Loucy (cell line): ENCODE measurements at regions not wholly inside any gene's neighbourhood (a gene's known extent, or its start where the extent isn't known, plus 50 kb on each side); places are given as distances from the start of the nearest gene placed in this dataset.

Experiments
- EZH2phosphoT487 ChIP-seq: fragments of 200-600 bp; IDR thresholded peaks from 2 replicates; pipeline ENCODE4 v1.6.1; 2018; ENCODE audit warnings: antibody characterized with exemption, mild to moderate bottlenecking, moderate library complexity, borderline replicate concordance
- TF ChIP-seq, protein P1 (sequence below): fragments of 200-600 bp; sonication (generic); conservative IDR thresholded peaks from 2 replicates; pipeline ENCODE4 v1.5.1; 2014; ENCODE audit warnings: mild to moderate bottlenecking, antibody characterized with exemption, low read length

DNA sequence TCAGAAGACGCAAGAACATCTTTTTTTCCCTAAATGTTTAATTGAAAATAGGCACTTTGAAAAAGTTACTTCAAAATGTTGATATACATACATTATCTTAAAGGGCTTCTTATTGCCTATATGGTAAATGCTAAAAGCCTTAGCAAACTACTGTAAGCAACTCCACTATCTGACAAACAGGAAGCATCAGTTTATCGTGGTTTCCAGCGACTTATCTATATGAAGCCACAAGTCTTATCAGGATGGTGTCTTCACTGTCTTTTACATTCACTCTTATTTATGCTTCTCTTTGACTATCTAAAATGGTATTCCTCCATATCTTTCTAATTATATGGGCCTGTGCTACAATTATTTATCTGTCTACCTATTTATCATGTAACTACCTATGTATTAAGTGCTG is 2091.9 kb downstream of the LRRC4C start:
- TF ChIP-seq, protein P1, sequence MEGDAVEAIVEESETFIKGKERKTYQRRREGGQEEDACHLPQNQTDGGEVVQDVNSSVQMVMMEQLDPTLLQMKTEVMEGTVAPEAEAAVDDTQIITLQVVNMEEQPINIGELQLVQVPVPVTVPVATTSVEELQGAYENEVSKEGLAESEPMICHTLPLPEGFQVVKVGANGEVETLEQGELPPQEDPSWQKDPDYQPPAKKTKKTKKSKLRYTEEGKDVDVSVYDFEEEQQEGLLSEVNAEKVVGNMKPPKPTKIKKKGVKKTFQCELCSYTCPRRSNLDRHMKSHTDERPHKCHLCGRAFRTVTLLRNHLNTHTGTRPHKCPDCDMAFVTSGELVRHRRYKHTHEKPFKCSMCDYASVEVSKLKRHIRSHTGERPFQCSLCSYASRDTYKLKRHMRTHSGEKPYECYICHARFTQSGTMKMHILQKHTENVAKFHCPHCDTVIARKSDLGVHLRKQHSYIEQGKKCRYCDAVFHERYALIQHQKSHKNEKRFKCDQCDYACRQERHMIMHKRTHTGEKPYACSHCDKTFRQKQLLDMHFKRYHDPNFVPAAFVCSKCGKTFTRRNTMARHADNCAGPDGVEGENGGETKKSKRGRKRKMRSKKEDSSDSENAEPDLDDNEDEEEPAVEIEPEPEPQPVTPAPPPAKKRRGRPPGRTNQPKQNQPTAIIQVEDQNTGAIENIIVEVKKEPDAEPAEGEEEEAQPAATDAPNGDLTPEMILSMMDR, result no peak
- TF ChIP-seq EZH2phosphoT487, result no peak
